NCI-H1436 (cell line): ENCODE measurements at regions not wholly inside any gene's neighbourhood (a gene's known extent, or its start where the extent isn't known, plus 50 kb on each side); places are given as distances from the start of the nearest gene placed in this dataset.

Experiments
- DNase-seq: peaks from one replicate; lab custom pipeline; 2025; lab: John Stamatoyannopoulos, UW

DNA sequence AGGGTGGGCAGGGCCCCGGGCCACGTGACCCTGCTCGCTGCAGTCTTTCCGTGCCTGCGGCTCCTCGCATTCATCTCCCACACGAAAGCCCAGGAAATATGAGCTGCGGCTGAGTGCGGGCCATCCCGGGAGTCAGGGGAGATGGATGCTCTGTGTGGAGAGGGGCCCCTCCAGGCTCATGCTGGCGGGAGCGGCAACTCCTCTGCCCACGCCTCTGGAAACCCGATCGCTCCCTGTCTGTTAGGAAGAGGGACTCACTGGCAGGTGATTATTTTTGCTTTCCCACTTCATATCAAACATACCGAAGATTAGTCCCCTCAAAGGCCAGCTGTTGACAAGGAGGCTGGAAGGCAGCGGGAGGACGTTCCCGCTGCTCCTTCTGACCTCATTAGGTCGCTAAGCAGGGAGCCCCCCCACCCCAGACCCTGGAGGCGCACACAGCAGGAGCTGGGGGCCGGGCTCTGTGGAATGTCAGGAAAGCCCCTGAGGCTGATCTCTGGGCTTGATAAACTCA lies 228.5 kb downstream of the FOXL1 start:
- DNase-seq = no peak

DNA sequence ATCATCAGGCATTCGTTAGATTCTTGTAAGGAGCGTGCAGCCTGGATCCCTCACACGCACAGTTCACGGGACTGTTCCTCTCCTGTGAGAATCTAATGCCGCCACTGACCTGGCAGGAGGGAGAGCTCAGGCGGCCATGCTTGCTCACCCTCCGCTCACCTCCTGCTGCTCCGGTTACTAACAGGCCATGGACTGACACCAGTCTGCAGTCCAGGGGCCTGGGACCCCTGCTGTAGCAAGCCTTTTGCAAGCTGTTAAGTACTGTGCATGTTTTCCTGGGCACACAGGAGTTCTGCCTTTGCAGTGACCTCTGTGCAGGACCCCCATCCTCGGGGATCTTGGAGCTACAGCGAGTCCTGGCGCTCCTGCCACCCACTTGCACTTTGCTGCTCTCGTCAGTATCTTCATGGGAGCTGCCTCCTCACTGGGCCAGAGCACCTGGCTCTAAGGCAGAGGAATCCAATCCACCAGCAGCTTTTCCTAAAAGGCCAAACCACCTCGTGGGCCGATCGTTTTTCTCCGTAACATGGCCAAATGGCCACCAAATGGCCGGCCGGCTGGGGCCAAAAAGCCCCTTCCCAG lies 230.6 kb downstream of the FOXL1 start:
- DNase-seq = no peak

DNA sequence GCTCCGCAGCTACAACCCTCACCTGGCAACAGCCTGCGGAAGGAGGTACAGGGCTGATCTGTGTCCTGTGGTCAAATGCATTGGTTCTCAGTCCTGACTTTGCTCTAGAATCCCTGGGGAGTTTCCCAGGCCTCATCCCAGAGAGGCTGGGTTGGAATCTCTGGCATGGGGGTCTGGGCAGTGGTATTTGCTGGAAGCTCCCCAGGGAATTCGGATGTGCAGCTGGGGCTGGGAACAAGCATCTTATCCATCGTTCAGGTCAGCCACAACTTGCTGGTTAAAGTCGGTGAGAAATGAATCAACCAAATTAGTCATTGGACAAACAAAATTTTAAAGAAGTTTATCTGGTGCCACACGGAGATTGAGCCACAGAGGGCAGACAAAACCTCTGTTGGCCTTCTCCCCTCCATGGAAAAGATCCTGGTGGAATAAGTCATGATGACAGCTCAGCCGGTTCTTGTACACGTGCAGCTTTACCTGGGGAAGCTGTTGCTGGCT lies 231.2 kb downstream of the FOXL1 start:
- no peak for DNase-seq

DNA sequence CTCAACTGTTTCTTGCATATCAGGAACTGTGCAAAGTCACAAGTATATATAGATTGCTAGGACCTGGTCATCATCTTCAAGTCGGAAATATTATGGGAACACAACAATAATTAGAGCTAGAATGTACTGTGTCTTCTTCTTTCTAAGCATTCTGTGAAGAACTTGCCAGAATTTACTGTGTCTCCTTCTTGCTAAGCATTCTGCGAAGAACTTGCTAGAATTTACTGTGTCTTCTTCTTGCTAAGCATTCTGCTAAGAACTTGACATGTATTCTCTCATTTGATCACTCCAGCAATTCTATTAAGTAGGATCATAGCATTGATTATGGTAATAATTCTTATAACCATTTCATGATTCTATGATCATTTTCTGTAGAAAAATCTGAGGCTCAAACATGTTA lies 231.7 kb downstream of the FOXL1 start:
- DNase-seq = no peak

DNA sequence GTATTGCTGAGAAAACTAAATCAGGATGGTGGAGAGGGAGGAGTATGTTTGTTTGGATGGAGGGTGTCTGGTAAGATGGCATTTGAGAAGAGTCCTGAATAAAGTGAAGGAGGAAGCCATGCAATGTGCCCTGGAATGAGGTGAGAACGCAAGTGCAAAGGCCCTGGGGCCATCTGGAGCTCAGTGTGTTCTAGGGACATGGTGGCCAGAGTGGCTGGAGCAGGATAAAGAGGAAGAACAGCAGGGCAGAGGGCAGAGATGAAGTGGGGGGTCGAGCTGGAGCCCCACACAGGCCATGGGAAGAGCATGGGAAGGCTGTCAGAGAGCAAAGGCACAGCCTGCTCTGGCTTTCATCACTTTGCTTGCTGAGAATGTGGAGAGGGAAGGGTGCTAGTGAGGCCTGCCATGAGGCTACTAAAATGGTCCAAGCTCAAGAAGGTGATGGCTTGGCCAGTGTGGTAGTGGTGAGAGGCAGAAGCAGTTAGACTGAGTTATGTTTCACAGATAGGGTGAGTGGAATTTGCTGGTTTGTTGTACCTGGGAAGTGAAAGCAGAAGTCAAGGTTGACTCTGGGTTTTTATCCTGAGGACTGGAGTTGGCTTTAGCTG lies 234.1 kb downstream of the FOXL1 start:
- DNase-seq = no peak

- DNase-seq = no peak
These were observed 235.9 kb downstream of the FOXL1 start for GRCh38 chr16:86814256-86814655.

GRCh38 chr16:86816930-86817625 lies 238.7 kb downstream of the FOXL1 start:
- DNase-seq = no peak

- DNase-seq = no peak
These were observed 240.6 kb downstream of the FOXL1 start for GRCh38 chr16:86818671-86819532.

GRCh38 chr16:86819533-86819892 lies 241.2 kb downstream of the FOXL1 start:
- no peak for DNase-seq

DNA sequence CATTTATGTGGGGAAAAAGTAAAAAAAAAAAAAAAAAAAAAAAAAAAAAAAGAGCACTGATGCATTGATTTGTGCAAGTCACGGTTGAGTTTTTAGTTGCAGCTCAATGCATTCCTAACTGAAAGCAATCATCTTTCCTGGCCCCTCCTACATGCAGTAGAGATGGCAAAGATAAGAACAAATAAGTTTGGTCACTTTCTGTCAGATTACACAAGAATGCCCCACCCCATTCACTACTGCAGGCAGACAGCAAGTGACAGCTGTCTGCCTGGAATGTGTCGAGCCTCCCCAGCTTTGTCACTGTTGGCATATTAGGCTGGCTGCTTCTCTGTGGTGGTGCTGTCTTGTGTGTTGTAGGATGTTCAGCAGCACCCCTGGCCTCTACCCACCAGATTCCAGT lies 243.5 kb downstream of the FOXL1 start:
- no peak for DNase-seq

DNA sequence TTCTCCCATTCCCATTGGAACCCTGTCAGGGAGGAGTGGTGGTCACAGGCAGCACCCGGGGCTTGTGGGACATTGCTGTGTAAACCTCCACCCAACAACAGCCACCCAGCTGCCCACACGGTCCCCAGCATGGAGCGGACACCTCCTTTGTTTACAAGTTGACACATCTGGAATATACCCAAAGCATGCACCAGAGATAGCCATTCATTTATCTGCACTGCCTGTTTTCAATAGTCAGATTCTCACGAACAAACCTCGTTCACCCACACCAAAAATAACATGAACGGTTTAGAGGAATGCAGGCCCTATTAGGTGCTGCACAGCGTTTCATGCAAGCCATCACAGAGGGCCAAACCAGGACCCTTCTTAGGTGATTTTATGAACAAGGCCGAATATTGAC lies 244.8 kb downstream of the FOXL1 start:
- DNase-seq = no peak

DNA sequence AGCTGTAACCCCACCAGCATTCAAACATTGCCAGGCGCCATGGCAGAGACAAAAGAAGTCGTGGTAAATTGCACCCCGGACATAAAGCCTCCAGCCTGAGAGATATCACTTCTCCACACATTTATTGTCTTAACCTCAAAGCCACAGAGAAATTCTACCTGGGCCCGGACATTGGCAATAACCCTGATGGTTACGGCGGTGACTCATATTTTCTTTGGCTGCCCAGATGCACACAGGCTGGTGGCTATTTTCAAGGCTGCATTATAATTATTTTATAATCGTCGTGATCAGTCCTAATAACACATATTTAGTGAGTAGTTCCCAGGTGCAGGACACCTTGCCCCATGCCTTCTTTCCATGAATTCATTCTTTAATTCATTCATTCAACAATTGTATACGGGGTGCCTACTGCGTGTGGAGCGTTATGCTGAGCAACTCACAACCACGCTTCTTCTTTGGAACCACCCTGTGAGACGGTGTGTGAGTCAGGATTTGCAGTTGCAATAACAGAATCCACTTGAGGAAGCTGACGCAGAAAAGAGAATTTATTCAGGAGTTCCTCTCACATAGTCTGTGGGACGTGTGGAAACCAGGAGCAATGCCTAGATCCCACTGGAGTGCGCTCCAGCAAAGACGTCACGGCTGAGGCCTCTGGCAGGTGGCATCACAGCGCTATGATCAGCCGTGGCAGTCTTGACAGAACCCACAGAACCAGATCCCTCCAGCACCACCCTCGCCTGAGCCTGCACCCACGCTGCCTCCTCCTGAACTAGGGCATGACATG lies 245.7 kb downstream of the FOXL1 start:
- no peak for DNase-seq

DNA sequence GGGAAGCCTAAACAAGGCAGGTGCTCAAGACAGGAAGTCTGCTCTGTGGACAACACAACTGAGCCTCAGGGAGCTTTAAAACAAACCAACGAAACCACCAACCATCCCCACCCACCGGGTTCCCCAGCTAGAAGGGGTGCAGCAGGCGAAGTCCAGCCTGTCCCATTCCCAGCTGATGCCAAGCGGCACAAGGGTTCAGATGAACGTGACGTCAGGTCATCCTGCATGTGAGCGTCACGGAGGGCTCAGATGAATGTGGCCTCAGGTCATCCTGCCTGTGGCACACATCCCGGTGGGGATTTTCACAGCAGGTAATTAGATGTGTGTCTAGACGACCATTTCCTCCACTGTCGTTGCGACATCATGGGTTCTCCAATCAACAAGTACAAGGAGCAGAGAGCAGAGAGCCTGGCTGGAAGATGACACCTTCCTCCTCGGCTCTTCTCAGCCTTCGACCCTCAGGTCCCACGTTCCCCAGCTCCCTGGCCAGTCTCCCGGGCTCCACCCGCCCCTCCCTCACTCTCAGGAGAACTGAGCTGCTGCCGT lies 246.5 kb downstream of the FOXL1 start:
- DNase-seq = no peak

- DNase-seq = no peak
These were observed 247.3 kb downstream of the FOXL1 start for GRCh38 chr16:86825631-86826030.

DNA sequence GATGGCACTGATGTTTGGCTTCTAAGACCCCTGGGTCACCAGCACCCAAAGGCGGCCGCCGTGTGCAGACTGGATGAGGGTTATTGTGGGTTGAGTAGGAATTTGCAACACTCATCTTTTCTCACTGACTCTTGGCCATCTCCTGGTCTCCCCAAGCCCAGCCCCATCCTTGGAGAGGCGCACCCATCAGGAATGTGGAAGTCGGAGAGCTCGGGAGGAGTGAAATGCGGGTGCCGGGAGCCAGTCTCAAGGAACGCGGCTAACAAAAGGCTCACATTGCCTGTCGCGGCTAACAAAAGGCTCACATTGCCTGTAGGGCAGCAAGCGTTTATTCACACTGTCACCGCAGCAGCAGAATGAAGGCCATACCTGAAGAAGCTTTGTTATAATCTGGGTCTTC lies 248.6 kb downstream of the FOXL1 start:
- DNase-seq = no peak

DNA sequence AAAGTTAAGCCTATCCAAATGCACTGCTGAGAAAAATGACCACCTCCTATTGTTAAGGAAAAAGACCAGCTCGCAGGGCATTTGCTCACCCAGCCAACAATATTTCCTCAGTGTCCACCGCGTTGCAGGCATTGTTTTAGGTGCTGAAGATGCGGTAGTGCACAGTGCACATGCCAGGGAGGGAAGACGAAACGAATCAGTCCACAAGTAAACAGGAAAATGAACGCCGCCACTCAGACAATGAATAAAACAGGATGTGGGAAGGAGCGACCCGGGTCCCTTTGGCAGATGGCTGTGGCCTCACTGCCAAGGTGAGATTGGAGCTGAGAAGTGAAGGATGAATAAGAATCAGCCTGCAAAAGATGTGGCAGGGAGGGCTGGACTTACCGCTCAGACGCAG lies 249.2 kb downstream of the FOXL1 start:
- no peak for DNase-seq

DNA sequence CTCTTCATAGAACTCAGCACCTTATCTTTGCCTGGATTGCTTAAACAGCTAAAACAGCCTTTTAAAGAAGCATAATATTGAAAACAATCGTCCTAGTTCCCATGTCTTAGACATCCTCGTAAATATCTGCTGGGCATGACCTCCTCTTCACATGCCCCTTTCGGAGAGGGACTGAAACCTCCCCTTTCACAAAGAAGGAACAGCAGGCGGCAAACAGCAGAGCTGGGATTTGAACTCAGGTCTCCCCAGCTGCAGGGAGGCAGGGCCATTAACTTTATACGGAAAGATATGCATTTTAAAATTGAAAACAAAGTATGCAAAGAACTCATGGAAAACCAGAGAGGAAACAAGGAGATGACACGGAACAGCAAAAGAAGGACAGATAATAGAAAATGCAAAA lies 249.9 kb downstream of the FOXL1 start:
- DNase-seq = no peak

- DNase-seq = no peak
These were observed 250.3 kb downstream of the FOXL1 start for GRCh38 chr16:86828653-86829052.

GRCh38 chr16:86831366-86831765 lies 253.0 kb downstream of the FOXL1 start:
- no peak for DNase-seq

DNA sequence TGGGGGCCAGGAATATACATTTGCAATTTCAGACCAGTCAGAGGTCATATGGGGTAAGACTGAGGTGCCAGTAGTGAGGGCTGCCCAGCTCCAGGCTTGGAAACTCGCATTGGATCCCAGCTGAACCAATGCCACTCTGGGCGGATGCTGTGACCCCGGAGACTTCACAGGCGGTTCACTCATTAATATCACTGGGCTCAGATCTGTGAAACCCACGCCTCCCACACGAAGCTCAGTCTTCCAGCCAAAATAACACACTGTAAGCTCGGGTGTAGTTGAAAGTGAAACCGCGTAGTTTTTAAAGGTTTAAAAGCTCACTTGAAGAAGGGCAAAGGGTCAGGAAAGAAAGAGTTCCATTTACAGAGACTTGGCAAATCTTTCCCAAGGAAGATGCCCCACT lies 254.8 kb downstream of the FOXL1 start:
- DNase-seq = no peak

DNA sequence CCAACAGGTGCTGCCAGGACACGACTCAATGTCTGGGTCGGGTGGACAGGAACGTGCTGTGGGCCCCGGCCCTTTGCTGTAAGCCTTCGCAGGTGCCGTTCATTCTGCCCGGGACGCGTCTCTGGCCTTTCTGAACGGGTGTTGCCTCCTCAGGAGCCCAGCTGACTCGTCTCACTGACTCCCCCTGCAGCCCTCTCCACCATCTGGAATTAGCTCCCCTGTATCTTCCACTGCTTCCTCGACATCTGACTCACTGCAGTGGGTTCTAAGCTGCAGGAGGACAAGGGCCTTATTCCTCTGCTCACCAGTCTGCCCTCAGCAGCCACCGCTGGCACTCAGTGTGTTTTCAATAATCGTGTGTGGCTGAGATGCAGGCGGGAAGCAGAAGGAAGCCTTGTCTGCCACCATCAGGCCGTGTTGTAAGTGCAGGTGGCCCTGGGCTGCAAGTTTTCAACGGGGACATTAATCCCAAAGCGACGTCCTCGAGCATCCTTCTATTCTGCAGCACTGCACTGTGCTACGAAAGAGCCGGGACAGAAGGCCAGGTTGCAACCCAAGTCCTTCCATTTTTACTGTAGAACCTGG lies 256.2 kb downstream of the FOXL1 start:
- no peak for DNase-seq
